ENCODE measurements at regions not wholly inside any gene's neighbourhood (a gene's known extent, or its start where the extent isn't known, plus 50 kb on each side); places are given as distances from the start of the nearest gene placed in this dataset.

DNA sequence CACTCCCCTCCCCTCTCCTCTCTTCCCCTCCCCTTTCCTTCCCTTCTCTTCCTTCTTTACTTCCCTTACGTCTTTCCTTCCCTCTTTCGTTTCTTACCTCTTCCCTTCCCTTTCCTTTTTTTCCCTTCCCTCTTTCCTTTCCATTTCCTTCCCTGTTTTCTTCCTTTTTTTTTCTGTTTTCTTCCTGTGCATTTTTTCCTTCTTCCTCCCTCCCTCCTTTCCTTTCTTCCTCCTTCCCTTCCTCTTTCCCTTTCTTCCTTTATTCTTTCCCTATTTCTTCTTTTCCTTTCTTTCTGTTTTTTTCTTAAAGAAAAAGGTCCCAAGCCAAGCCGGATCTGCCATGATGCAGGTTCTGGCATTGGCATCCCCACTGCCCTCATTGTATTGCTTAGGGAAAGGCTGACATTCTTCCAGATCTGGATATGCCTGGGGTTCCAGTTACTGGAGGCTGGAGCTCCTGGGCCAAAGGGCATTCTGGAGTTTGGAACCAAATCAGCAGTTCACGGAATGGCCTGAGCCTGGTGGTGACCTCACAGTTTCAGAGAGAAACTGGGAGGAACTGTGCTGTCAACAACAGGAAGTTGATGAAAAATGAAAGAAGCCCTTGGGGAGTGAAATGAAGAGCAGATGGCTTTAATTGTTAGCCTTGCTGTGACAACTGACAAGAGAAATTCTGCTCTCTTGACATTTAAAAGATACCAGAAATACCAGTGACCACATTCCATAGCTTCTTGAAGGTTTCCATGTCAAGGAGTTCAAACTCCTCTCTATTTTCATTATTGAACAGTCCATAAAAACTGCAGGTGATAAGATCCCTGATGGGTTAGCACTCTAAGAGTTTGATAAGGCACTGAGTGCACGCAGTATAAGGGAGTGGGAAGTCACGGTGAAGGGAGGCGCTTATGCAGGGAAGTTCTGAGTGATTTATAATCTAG lies 622.1 kb downstream of the SPRY1 start:
- no peak overlapping the region for H3K4me3 ChIP-seq (ENCODE audit: low read depth in 1 of 2, low read length in 2 of 2)
- H3K27me3 ChIP-seq (ENCODE audit: low read depth, low read length) = no peaks in the 10 kb centered on the region
- H3K36me3 ChIP-seq (ENCODE audit: control insufficient read depth in 1 of 2, insufficient read depth in 2 of 2, low read length in 2 of 2) = no peaks in the 10 kb centered on the region
- no peaks in the 10 kb centered on the region for H3K9me3 ChIP-seq (ENCODE audit: control insufficient read depth in 1 of 2, low read length in 2 of 2)
- peaks cover 0 to 14% of the 10 kb centered on the region in 2 donors for H3K4me1 ChIP-seq (ENCODE audit: control insufficient read depth in 1 of 2, insufficient read depth in 2 of 2, low read length in 2 of 2)
- H3K27ac ChIP-seq (ENCODE audit: low read length) = peak overlapping the region; percentile 57

DNA sequence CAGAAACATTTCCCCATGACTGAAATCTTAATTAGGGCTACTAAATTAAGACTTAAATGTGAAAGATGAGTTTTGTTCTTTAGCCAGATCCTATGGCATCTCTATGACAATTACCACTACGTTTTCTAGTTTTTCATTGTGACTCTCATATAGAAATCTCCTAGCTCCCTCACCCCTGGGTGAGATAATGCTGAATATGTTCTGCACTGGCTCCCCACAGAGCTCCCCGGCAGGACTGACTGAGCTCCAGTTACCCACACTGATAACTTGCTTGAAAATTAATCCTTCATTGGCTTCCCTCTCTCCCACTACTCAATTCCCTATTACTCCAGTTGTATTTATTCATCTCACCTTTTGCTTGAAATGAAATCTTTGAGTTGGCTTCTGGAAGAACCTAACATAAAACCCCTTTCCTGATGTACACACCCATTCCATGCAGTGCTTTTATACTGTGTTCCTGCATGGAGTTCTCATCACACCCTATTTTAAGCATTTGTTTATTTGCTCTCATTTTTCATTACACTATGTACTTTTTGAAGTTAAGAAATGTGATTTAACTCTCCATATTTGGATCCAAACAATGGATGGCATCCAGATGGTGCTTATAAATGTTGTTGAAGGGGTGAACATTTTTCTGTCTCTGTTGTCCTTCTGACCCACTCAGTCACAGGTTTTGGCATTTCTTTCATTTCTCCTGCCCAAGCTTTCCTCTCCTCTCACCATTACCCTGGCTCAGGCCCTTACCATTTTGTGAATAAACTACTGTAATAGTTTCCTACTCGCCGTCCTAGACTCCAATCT lies 623.4 kb downstream of the SPRY1 start:
- H3K9me3 ChIP-seq (ENCODE audit: control insufficient read depth in 1 of 2, low read length in 2 of 2) = no peaks in the 10 kb centered on the region
- no peak overlapping the region for H3K4me3 ChIP-seq (ENCODE audit: low read depth in 1 of 2, low read length in 2 of 2)
- H3K27ac ChIP-seq (ENCODE audit: low read length) = no peak overlapping the region
- no peaks in the 10 kb centered on the region for H3K36me3 ChIP-seq (ENCODE audit: control insufficient read depth in 1 of 2, insufficient read depth in 2 of 2, low read length in 2 of 2)
- H3K27me3 ChIP-seq (ENCODE audit: low read depth, low read length) = no peaks in the 10 kb centered on the region
- H3K4me1 ChIP-seq (ENCODE audit: control insufficient read depth in 1 of 2, insufficient read depth in 2 of 2, low read length in 2 of 2) = peaks cover 0 to 14% of the 10 kb centered on the region in 2 donors

DNA sequence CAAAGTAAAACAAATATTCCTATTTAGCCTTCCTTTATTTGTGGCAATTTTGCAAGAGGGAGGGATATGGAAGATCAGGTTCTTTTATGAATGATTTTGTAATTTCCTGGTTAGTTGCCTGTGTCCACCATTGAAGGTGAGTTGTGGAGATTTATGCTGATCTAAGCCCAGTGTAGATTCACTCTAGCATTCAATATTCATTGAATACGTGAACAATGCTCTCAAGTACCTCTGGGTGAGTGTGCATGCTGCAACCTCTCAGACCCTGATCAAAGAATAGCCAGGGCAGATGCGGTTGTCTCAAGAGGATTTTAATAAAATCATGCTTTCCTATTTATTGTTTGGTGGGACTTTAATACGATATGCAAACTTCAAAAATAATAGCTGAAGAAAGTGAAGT lies 628.4 kb downstream of the SPRY1 start:
- H3K4me3 ChIP-seq (ENCODE audit: low read depth in 1 of 2, low read length in 2 of 2) = no peak overlapping the region
- H3K27me3 ChIP-seq (ENCODE audit: low read depth, low read length) = no peaks in the 10 kb centered on the region
- H3K36me3 ChIP-seq (ENCODE audit: control insufficient read depth in 1 of 2, insufficient read depth in 2 of 2, low read length in 2 of 2) = no peaks in the 10 kb centered on the region
- peaks cover 0 to 5% of the 10 kb centered on the region in 2 donors for H3K4me1 ChIP-seq (ENCODE audit: control insufficient read depth in 1 of 2, insufficient read depth in 2 of 2, low read length in 2 of 2)
- no peaks in the 10 kb centered on the region for H3K9me3 ChIP-seq (ENCODE audit: control insufficient read depth in 1 of 2, low read length in 2 of 2)
- no peak overlapping the region for H3K27ac ChIP-seq (ENCODE audit: low read length)

DNA sequence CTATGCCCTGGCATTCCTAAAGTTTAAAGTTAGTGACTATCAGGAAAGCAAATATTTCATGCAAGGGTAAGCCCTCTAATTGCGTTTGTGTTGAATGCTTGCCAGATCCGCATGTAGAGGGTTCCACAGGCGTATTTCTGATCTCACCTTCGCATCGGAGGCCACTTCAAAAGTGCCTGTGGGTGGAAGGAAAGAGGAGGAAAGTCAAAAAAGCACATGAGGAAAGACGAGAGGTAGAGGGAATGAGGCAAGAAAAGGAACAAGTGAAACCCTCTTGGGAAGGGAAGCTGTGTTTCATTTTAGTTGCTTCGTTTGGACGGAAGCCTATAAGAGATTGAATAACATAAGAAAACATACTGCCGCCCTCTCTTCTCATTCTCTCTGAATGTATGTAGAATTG lies 628.8 kb downstream of the SPRY1 start:
- H3K4me1 ChIP-seq (ENCODE audit: control insufficient read depth in 1 of 2, insufficient read depth in 2 of 2, low read length in 2 of 2) = peaks cover 0 to 5% of the 10 kb centered on the region in 2 donors
- no peak overlapping the region for H3K4me3 ChIP-seq (ENCODE audit: low read depth in 1 of 2, low read length in 2 of 2)
- no peaks in the 10 kb centered on the region for H3K36me3 ChIP-seq (ENCODE audit: control insufficient read depth in 1 of 2, insufficient read depth in 2 of 2, low read length in 2 of 2)
- no peaks in the 10 kb centered on the region for H3K9me3 ChIP-seq (ENCODE audit: control insufficient read depth in 1 of 2, low read length in 2 of 2)
- no peaks in the 10 kb centered on the region for H3K27me3 ChIP-seq (ENCODE audit: low read depth, low read length)
- no peak overlapping the region for H3K27ac ChIP-seq (ENCODE audit: low read length)

DNA sequence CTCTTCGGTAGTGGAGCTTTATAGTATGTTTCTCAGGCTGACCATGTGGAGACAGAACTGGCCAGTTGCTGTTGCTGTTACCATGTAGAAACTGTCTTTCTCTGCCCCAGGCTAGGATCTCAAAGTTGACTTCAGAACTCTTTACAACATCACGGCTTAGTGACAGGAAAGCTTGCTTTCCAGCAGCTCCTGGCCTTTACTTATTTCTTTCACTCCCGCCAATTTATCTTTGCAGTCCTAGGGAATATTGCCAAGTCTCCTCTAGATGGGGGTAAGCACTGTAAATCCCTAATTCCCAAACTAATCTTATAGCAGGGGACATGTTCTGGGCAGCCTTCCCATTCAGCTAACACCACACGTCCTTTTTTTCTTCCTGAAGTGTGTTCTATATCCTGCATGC lies 631.6 kb downstream of the SPRY1 start:
- no peaks in the 10 kb centered on the region for H3K9me3 ChIP-seq (ENCODE audit: control insufficient read depth in 1 of 2, low read length in 2 of 2)

DNA sequence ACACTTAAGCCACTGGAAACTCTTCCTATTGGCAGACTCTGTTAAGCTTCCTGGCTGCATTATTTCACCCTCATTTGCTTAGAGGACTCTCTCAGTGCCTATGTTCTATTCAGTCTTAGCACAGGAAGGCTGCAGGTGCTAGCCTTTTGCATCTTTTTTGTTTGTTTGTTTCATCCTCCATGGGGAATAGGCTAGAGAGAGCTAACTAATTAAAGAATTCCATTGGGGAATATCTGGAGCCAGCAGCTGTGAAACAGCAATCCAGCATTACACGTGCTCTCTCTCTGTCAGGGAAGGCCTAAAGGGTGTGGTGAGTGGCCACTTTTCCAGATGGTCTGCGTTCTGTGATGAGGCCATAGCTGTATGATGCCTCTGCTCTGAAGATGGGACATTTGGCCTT lies 633.6 kb downstream of the SPRY1 start:
- Histone ChIP-seq H3K9me3 (ENCODE audit: control insufficient read depth in 1 of 2, low read length in 2 of 2) (no peaks in the 10 kb centered on the region), H3K27me3 (ENCODE audit: low read depth, low read length) (no peaks in the 10 kb centered on the region), H3K27ac (ENCODE audit: low read length) (peak overlapping the region; percentile 47), H3K4me1 (ENCODE audit: control insufficient read depth in 1 of 2, insufficient read depth in 2 of 2, low read length in 2 of 2) (peaks cover 0 to 14% of the 10 kb centered on the region in 2 donors), H3K4me3 (ENCODE audit: low read depth in 1 of 2, low read length in 2 of 2) (no peak overlapping the region), H3K36me3 (ENCODE audit: control insufficient read depth in 1 of 2, insufficient read depth in 2 of 2, low read length in 2 of 2) (no peaks in the 10 kb centered on the region)

More for the DNA sequence above, 631.6 kb downstream of the SPRY1 start:
- H3K4me1 ChIP-seq (ENCODE audit: control insufficient read depth in 1 of 2, insufficient read depth in 2 of 2, low read length in 2 of 2) = peaks cover 0 to 14% of the 10 kb centered on the region in 2 donors
- H3K4me3 ChIP-seq (ENCODE audit: low read depth in 1 of 2, low read length in 2 of 2) = no peak overlapping the region
- H3K27me3 ChIP-seq (ENCODE audit: low read depth, low read length) = no peaks in the 10 kb centered on the region
- H3K27ac ChIP-seq (ENCODE audit: low read length) = peak overlapping the region; percentile 17
- no peaks in the 10 kb centered on the region for H3K36me3 ChIP-seq (ENCODE audit: control insufficient read depth in 1 of 2, insufficient read depth in 2 of 2, low read length in 2 of 2)

DNA sequence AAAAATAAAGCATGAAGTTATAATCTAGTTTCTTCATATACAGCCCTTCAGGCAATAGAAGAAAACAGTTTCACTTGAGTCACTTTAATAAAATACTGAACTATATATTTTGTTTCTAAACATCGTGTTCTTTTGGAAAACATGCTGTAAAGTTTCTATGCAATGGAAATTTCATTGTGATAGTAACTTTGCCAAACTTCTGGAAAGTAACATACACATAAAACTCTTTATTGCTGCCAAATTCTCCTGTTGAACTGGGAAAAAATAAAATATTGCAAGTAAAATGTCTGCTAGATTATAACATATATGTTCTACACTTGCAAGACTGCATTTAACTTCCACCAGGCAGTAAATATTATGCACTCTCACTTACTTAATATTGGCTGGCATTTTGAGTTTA lies 635.4 kb downstream of the SPRY1 start:
- Histone ChIP-seq H3K36me3 (ENCODE audit: control insufficient read depth in 1 of 2, insufficient read depth in 2 of 2, low read length in 2 of 2) (no peaks in the 10 kb centered on the region), H3K4me3 (ENCODE audit: low read depth in 1 of 2, low read length in 2 of 2) (no peak overlapping the region), H3K27ac (ENCODE audit: low read length) (no peak overlapping the region), H3K9me3 (ENCODE audit: control insufficient read depth in 1 of 2, low read length in 2 of 2) (no peaks in the 10 kb centered on the region), H3K4me1 (ENCODE audit: control insufficient read depth in 1 of 2, insufficient read depth in 2 of 2, low read length in 2 of 2) (peaks cover 0 to 14% of the 10 kb centered on the region in 2 donors), H3K27me3 (ENCODE audit: low read depth, low read length) (no peaks in the 10 kb centered on the region)

DNA sequence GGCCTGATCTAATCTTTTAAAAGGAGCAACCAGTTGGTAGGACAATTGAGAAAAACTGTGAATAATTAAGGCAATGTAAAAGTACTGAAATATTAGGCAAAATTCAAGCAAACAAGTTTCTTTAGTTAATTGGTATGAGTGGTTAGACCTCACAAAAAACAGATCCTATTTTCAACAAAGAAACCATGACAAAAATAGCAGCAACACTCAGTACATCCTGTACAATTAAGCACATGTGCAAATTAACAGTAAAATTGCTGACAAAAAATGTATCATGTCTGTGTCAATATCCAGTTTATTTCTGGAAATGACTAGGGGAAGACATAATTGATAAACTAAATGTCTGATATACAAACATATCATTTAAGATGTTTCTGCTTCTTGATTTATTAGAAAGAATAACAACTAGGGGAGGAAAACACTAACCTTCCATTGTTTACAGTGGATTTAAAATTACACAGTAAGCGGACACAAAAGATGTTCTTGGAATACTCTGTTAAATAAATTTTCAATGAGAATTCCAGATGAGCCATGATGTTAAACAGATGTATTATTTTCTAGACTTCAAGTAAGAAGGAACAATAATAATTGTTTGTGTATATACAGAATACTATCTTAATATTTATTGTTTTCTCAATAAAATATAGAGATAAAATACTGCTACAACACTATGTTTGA lies 638.9 kb downstream of the SPRY1 start:
- no peaks in the 10 kb centered on the region for H3K27me3 ChIP-seq (ENCODE audit: low read depth, low read length)
- H3K36me3 ChIP-seq (ENCODE audit: control insufficient read depth in 1 of 2, insufficient read depth in 2 of 2, low read length in 2 of 2) = no peaks in the 10 kb centered on the region
- H3K4me1 ChIP-seq (ENCODE audit: control insufficient read depth in 1 of 2, insufficient read depth in 2 of 2, low read length in 2 of 2) = peaks cover 0 to 8% of the 10 kb centered on the region in 2 donors
- H3K9me3 ChIP-seq (ENCODE audit: control insufficient read depth in 1 of 2, low read length in 2 of 2) = peaks cover 0 to 5% of the 10 kb centered on the region in 2 donors
- no peak overlapping the region for H3K27ac ChIP-seq (ENCODE audit: low read length)
- H3K4me3 ChIP-seq (ENCODE audit: low read depth in 1 of 2, low read length in 2 of 2) = no peak overlapping the region

DNA sequence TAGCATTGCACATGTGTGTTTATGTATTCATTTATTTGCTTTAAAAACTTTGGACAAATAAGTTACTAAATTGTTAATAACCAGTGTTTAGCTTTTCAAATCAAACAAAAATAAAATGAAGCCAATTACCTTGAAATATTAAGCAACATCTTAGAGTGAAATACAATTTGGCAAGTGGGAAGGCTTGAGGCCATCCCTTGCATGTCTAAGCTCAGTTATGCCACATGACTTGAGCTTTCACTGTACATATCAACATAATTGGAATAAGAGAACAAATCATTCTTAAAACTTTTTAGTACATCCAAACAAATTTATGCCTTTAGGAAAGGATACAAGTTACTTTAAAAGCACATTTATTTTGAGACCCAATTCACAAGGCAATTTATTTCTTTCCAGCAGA lies 640.6 kb downstream of the SPRY1 start:
- H3K27me3 ChIP-seq (ENCODE audit: low read depth, low read length) = no peaks in the 10 kb centered on the region
- peaks cover 0 to 5% of the 10 kb centered on the region in 2 donors for H3K4me1 ChIP-seq (ENCODE audit: control insufficient read depth in 1 of 2, insufficient read depth in 2 of 2, low read length in 2 of 2)
- peaks cover 0 to 5% of the 10 kb centered on the region in 2 donors for H3K9me3 ChIP-seq (ENCODE audit: control insufficient read depth in 1 of 2, low read length in 2 of 2)
- H3K27ac ChIP-seq (ENCODE audit: low read length) = no peak overlapping the region
- H3K4me3 ChIP-seq (ENCODE audit: low read depth in 1 of 2, low read length in 2 of 2) = no peak overlapping the region
- H3K36me3 ChIP-seq (ENCODE audit: control insufficient read depth in 1 of 2, insufficient read depth in 2 of 2, low read length in 2 of 2) = no peaks in the 10 kb centered on the region

DNA sequence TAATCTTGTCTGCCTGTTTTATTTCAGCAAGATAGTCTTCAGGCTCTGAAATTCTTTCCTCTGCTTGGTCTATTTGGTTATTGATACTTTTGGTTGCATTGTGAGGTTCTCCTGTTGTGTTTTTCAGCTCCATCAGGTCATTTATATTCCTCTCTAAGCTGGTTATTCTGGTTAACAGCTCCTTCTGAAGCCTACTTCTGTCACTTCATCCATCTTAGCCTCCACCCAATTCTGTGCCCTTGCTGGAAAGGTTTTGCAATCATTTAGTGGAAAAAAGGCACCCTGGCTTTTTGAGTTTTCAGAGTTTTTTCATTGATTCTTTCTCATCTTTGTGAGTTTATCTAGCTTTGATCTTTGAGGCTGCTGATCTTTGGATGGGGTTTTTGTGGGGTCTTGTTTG lies 647.7 kb downstream of the SPRY1 start:
- Histone ChIP-seq H3K4me3 (ENCODE audit: low read depth in 1 of 2, low read length in 2 of 2) (no peak overlapping the region), H3K9me3 (ENCODE audit: control insufficient read depth in 1 of 2, low read length in 2 of 2) (peaks cover 0 to 5% of the 10 kb centered on the region in 2 donors), H3K27me3 (ENCODE audit: low read depth, low read length) (no peaks in the 10 kb centered on the region), H3K4me1 (ENCODE audit: control insufficient read depth in 1 of 2, insufficient read depth in 2 of 2, low read length in 2 of 2) (no peaks in the 10 kb centered on the region), H3K36me3 (ENCODE audit: control insufficient read depth in 1 of 2, insufficient read depth in 2 of 2, low read length in 2 of 2) (no peaks in the 10 kb centered on the region), H3K27ac (ENCODE audit: low read length) (no peak overlapping the region)

DNA sequence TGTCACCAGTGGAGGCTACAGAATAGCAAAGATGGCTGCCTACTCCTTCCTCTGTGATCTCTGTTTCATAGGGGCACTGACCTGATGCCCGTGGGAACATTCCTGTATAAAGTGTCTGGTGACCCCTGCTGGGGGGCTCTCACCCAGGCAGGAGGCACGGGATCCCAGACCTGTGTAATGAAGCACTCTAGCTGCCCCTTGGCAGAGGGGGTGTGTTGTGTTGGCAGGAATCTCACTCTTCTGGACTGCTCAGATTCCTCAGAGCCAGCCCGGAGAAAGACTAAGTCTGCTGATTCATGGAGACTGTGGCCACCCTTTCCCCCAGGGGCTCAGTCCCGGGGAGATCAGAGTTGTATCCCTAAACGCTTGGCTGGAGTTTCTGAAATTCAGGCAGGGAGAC lies 648.3 kb downstream of the SPRY1 start:
- Histone ChIP-seq H3K9me3 (ENCODE audit: control insufficient read depth in 1 of 2, low read length in 2 of 2) (peaks cover 0 to 1% of the 10 kb centered on the region in 2 donors), H3K4me3 (ENCODE audit: low read depth in 1 of 2, low read length in 2 of 2) (no peak overlapping the region), H3K36me3 (ENCODE audit: control insufficient read depth in 1 of 2, insufficient read depth in 2 of 2, low read length in 2 of 2) (no peaks in the 10 kb centered on the region), H3K27me3 (ENCODE audit: low read depth, low read length) (no peaks in the 10 kb centered on the region), H3K4me1 (ENCODE audit: control insufficient read depth in 1 of 2, insufficient read depth in 2 of 2, low read length in 2 of 2) (no peaks in the 10 kb centered on the region), H3K27ac (ENCODE audit: low read length) (no peak overlapping the region)
